Cardiac fibroblast (primary cell): ENCODE measurements at regions not wholly inside any gene's neighbourhood (a gene's known extent, or its start where the extent isn't known, plus 50 kb on each side); places are given as distances from the start of the nearest gene placed in this dataset.

Experiments
- DNase-seq, 2 donors: peaks; one replicate each; pipeline versions ENCODE4 v3.0.0 to v3.0.0-alpha.2; 2010; ENCODE audit warnings: low read depth in 2 of 2
- H3K4me3 ChIP-seq, 2 donors: replicated peaks in 1 of 2; 1 replicate in 1 of 2; 2 replicates in 1 of 2; pipeline ENCODE4 v1.5.1; 2011; ENCODE audit warnings: low read depth in 2 of 2, low read length in 2 of 2, mild to moderate bottlenecking in 2 of 2, moderate library complexity in 1 of 2
- CTCF ChIP-seq: IDR thresholded peaks from one replicate; pipeline ENCODE4 v1.5.1; 2011; ENCODE audit warnings: low read depth, mild to moderate bottlenecking, low read length, inconsistent platforms

GRCh38 chr1:239803781-239804180 is 287.9 kb upstream of the FMN2 start:
- H3K4me3 ChIP-seq, result no peak overlapping the region
- no peak for TF ChIP-seq CTCF
- no peak for DNase-seq

- no peak overlapping the region for H3K4me3 ChIP-seq
- no peak for DNase-seq
- TF ChIP-seq CTCF, result no peak
Observed at GRCh38 chr1:239804266-239804665, 287.4 kb upstream of the FMN2 start.

- TF ChIP-seq CTCF, result no peak
- no peak overlapping the region for H3K4me3 ChIP-seq
Observed at GRCh38 chr1:239805042-239805441, 286.6 kb upstream of the FMN2 start.

GRCh38 chr1:239805851-239806772 is 285.6 kb upstream of the FMN2 start:
- no peak for TF ChIP-seq CTCF
- no peak overlapping the region for H3K4me3 ChIP-seq
- DNase-seq, result no peak

More at GRCh38 chr1:239805042-239805441, 286.6 kb upstream of the FMN2 start:
- no peak for DNase-seq

GRCh38 chr1:239806897-239807296 is 284.8 kb upstream of the FMN2 start:
- no peak for TF ChIP-seq CTCF
- no peak overlapping the region for H3K4me3 ChIP-seq
- no peak for DNase-seq

- H3K4me3 ChIP-seq, result no peak overlapping the region
- no peak for DNase-seq
Observed at GRCh38 chr1:239807361-239807760, 284.3 kb upstream of the FMN2 start.

More at GRCh38 chr1:239807361-239807760, 284.3 kb upstream of the FMN2 start:
- TF ChIP-seq CTCF, result no peak
